ENCODE measurements at regions not wholly inside any gene's neighbourhood (a gene's known extent, or its start where the extent isn't known, plus 50 kb on each side); places are given as distances from the start of the nearest gene placed in this dataset.

GRCh38 chr2:100214265-100214971 is 72.0 kb upstream of the AFF3 start:
- peak overlapping the region; percentile 27 to 48 for H3K27ac ChIP-seq
- intact Hi-C loops (cut with DNase I; ENCODE audit: low total_unique reads) = no loop called here
- H3K36me3 ChIP-seq = no peaks in the 10 kb centered on the region
- H3K4me3 ChIP-seq = no peak overlapping the region
- H3K4me1 ChIP-seq = peaks cover 0 to 14% of the 10 kb centered on the region in 2 donors
- TF ChIP-seq, protein P1, sequence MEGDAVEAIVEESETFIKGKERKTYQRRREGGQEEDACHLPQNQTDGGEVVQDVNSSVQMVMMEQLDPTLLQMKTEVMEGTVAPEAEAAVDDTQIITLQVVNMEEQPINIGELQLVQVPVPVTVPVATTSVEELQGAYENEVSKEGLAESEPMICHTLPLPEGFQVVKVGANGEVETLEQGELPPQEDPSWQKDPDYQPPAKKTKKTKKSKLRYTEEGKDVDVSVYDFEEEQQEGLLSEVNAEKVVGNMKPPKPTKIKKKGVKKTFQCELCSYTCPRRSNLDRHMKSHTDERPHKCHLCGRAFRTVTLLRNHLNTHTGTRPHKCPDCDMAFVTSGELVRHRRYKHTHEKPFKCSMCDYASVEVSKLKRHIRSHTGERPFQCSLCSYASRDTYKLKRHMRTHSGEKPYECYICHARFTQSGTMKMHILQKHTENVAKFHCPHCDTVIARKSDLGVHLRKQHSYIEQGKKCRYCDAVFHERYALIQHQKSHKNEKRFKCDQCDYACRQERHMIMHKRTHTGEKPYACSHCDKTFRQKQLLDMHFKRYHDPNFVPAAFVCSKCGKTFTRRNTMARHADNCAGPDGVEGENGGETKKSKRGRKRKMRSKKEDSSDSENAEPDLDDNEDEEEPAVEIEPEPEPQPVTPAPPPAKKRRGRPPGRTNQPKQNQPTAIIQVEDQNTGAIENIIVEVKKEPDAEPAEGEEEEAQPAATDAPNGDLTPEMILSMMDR (IDR thresholded peaks at IDR 0.05) = no peak
- TF ChIP-seq POLR2AphosphoS5 (IDR thresholded peaks at IDR 0.05) (no peak), POLR2A (IDR thresholded peaks at IDR 0.05) (no peak)
- no peak for DNase-seq (ENCODE audit: low spot score in 2 of 2)
- H3K27me3 ChIP-seq = no peaks in the 10 kb centered on the region
- H3K9me3 ChIP-seq = no peaks in the 10 kb centered on the region

DNA sequence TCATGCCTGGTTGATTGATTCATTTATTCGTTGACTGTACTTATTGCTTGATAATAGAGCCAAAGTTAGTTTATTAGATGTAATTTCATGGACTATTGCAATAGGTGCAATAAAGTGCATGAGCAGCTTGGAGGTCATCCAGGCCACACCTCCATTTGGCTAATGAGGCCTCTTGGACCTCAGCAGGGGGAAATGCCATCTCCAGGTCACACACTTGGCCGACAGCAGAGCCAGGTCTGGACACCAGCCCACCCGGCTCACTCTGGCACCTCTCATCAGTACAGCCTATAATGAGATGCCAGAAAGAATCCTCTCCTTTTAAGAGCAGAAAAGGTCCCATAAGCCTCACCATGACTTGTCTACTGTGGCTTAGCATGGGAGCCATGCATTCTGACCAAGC is 71.2 kb upstream of the AFF3 start:
- Histone ChIP-seq H3K27ac (peak overlapping the region; percentile 41 to 48), H3K27me3 (no peaks in the 10 kb centered on the region), H3K4me1 (peaks cover 0 to 14% of the 10 kb centered on the region in 2 donors), H3K36me3 (no peaks in the 10 kb centered on the region), H3K9me3 (no peaks in the 10 kb centered on the region), H3K4me3 (no peak overlapping the region)
- peak in 1 of 2 donors; percentile 73 for DNase-seq (ENCODE audit: low spot score in 2 of 2)
- TF ChIP-seq, protein P1 (IDR thresholded peaks at IDR 0.05) = no peak
- TF ChIP-seq POLR2A (IDR thresholded peaks at IDR 0.05) = no peak
- no peak for TF ChIP-seq POLR2AphosphoS5 (IDR thresholded peaks at IDR 0.05)
- intact Hi-C loops (cut with DNase I; ENCODE audit: low total_unique reads) = no loop called here

- Histone ChIP-seq H3K36me3 (no peaks in the 10 kb centered on the region), H3K27me3 (no peaks in the 10 kb centered on the region), H3K9me3 (no peaks in the 10 kb centered on the region), H3K4me3 (no peak overlapping the region), H3K27ac (no peak overlapping the region), H3K4me1 (peaks cover 0 to 14% of the 10 kb centered on the region in 2 donors)
- intact Hi-C loops (cut with DNase I; ENCODE audit: low total_unique reads) = no loop called here
- no peak for DNase-seq (ENCODE audit: low spot score in 2 of 2)
- TF ChIP-seq, protein P1 (IDR thresholded peaks at IDR 0.05) = no peak
- no peak for TF ChIP-seq POLR2AphosphoS5 (IDR thresholded peaks at IDR 0.05)
- no peak for TF ChIP-seq POLR2A (IDR thresholded peaks at IDR 0.05)
These were observed 70.5 kb upstream of the AFF3 start for GRCh38 chr2:100212850-100213249.

DNA sequence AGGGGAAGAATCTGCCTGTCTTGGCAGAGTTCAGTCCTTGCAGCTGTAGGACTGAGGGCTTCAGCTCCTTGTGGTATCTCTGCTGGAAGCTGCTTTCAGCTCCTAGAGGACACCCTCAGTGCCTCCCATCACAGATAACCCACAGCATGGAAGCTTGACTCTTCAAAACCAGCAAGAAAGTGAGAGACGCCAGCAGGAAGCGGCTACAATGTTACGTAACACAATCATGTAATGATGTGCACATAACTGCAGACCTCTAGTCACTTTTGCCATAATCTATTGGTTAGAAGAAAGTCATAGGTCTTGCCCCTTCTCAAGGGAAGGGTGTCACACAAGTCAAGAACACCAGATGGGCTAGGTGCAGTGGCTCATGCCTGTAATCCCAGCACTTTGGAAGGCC is 69.1 kb upstream of the AFF3 start:
- no peaks in the 10 kb centered on the region for H3K27me3 ChIP-seq
- H3K36me3 ChIP-seq = no peaks in the 10 kb centered on the region
- intact Hi-C loops (cut with DNase I; ENCODE audit: low total_unique reads) = no loop called here
- peaks cover 0 to 14% of the 10 kb centered on the region in 2 donors for H3K4me1 ChIP-seq
- no peak overlapping the region for H3K4me3 ChIP-seq
- no peak for DNase-seq (ENCODE audit: low spot score in 2 of 2)
- H3K27ac ChIP-seq = no peak overlapping the region
- no peaks in the 10 kb centered on the region for H3K9me3 ChIP-seq
- TF ChIP-seq, protein P1 (IDR thresholded peaks at IDR 0.05) = no peak

GRCh38 chr2:100208141-100208770 is 65.9 kb upstream of the AFF3 start:
- no peak for DNase-seq (ENCODE audit: low spot score in 2 of 2)
- intact Hi-C loops (cut with DNase I; ENCODE audit: low total_unique reads) = no loop called here
- no peak for TF ChIP-seq POLR2A (IDR thresholded peaks at IDR 0.05)
- TF ChIP-seq, protein P1 (IDR thresholded peaks at IDR 0.05) = no peak
- TF ChIP-seq POLR2AphosphoS5 (IDR thresholded peaks at IDR 0.05) = no peak
- Histone ChIP-seq H3K9me3 (no peaks in the 10 kb centered on the region), H3K27ac (no peak overlapping the region), H3K27me3 (no peaks in the 10 kb centered on the region), H3K4me3 (no peak overlapping the region), H3K4me1 (no peaks in the 10 kb centered on the region), H3K36me3 (no peaks in the 10 kb centered on the region)

All from breast epithelium (tissue), 4 donors.